ENCODE measurements at regions not wholly inside any gene's neighbourhood (a gene's known extent, or its start where the extent isn't known, plus 50 kb on each side); places are given as distances from the start of the nearest gene placed in this dataset.

DNA sequence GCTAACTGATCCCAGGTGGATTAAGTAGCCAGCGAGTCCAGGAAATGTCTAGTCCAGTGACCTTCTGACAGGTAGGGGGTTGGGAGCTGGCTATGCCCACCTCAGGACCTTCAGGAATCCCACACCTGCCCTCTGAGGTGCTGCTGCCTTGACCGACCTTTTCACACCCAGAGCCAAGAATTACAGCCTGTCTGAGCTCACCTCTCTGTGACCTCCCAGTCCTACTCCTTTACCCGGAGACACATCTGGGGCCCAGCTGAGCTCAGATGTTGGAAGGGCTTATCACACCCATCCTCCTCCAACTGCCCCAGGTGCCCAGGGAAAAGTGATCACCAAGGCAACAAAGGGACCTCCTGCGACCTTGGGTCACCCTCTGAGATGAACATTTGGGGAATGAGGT is 413.3 kb upstream of the TNP1 start:
- DNase-seq (ENCODE audit: low read depth), result no peak

DNA sequence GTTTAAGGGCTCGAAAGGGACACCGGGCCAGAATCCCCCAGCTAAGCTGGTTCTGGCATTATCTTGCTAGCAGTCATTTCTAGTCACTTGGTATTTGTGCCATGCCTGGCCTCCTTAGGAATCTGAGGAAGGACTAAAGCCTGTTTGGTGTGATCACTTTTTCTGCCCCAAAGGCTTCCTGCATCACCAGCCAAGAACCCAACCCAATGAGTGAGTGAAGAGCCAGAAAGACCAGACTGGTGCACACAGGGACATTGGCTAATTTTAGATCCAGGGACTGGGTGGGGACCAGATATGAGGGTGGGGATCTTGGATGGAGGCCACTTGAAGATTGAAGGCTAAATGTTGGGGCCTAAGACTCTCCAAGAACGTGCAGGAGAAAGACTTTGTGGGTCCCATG is 411.9 kb upstream of the TNP1 start:
- DNase-seq (ENCODE audit: low read depth), result no peak

DNA sequence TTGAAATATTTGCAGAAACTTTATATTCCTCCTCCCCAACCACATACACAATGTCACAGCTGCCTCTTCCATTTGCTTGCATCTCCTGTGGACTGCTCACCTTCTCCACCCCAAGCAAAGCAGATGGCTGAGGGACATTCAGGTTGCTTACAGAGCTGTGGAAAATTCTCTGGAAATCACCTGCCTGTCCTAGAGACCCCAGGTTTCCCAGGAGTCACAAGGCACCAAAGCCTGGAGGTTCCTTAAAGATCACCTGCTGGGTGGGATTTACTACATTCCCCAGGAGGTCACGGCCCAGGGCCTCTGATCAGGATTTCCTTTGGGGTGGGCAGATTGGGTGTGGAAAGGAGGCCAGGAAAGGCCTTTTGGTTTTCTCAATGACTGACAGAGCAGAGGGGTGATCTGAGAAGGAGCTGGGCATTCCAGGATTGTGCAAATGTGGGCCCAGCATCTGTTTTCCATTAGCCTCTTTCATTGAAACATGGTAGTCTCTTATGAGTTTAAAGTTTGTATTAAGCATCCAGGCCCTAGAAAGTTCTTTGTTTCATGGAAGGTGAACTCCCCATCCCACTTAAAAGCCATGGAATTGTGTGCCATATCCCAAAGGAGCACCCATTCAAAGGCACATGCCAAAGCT is 410.7 kb upstream of the TNP1 start:
- no peak for DNase-seq (ENCODE audit: low read depth)

DNA sequence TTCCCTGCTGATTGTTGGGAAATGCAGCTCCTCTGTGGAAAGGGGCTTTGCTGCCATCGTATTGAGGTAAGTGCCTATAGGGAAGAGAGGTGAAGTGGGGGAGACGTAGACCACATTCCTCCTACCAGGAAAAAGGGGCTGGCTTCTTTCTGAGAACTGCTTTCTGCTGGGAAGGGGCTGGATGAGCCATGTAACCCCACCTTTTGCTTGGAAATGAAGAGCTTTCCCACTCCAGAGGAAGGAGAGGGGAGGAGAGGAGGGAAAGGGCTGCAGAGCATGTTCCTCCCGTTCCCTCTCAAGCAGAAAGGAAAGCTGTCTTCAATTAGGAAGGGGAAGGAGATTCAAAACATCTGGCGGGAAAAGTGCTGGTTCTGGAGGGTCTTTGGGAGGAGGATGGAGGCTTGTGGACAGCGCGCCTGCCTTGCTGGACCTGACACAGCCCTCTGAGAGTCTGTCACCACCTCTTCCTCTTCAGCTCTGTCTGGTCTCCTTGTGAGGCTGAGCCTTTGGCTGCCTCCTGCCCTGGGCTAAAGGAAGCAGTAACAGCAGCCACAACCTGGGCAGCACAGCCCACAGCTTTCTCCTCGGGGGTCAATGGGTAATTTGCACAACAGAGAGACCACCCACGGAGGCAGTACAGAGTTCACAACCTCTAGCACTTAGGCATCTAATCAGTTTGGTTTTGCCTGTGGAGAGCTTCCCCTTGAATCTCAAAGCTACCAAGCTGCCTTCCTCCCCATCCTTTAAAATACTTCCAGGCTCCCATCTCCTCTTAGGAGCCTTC is 410.0 kb upstream of the TNP1 start:
- no peak for DNase-seq (ENCODE audit: low read depth)

DNA sequence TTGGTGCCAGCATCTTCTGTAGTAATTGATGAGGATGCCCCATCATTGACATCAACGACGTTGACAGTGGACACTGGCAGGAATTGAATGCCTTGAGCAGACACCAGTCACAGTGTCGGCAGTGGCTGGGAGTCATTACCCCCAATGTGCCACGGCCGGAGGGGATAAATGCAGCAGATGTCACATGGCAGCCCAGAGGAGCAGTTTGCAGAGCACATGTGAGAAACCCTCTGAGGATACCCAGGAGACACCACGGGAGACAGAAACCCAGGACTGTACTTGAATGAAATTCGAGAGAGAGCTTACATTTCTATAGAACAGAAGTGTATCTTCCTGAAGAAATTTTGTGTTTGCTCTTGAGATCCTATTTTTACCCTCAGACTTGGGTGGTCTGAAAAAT is 409.1 kb upstream of the TNP1 start:
- DNase-seq (ENCODE audit: low read depth), result no peak

DNA sequence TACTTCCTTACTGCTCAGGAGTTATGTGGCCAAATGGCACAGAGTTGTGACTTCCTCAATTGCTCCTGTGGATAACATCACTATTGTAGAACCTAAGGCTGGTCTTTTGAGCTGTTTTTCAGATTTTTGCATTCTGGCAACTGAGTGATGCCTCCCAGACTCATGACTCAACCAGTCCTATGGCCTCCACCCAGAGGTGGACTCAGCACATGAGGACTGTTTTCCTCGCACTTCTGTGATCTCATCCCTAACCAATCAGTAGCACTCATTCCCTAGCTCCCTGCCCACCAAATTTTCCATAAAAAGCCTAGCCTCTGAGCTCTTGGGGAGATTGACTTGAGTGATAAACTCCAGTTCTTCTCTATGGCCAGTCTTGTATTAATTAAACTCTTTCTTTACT is 407.9 kb upstream of the TNP1 start:
- DNase-seq (ENCODE audit: low read depth), result no peak

DNA sequence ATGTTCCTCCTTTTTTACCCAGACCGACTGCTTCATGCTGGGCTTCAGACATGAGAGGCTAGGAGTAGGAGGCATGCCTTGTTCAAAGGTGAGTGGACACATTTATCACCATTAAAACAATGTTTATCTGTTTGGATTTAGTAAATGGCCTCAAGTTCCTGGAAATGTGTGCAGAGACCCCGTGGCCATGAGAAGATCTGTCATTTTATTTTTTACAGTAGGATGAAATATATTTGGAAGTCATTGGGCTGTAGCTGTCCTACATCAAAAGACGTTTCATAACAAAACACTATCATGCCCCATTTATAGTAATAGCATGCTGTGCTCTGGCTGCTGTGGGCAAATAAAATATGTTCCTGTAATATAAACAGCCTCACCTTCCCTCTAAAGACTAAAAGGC is 403.9 kb upstream of the TNP1 start:
- no peak for DNase-seq (ENCODE audit: low read depth)

DNA sequence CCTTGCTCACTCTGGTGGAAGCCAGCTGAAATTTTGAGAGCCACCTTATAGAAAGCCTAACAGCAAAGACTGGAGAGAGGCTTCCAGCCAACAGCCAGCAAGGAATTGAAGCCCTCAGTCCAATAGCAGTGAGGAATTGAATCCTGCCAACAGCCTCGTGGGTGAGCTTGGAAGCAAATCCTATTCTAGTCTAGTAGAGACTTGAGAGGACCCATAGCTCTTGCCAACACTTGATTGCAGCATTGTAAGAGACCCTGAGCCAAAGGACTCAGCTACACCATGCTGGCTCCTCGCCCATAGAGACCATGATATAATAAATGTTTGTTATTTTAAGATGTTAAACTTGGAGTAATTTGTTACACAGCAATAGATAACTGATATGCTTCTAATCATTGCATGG is 403.0 kb upstream of the TNP1 start:
- DNase-seq (ENCODE audit: low read depth), result no peak

DNA sequence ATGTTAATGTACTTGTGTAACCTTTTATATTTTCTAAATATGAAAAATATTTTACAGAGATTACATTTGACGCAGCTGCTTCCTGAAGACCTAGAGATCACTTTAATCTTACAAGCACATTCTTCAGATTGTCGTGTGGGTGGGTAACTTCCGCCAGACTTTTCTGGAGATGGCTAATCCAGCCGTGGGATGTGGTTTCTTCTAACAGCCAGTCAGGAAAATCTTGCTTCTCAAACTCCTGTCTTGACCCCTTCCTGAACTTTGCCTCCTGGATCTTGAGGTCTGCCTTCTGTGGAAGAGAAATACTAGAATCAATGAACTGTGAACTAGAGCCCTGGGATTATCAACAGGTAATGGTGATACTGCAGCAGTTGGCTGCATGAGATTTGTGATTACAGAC is 401.6 kb upstream of the TNP1 start:
- no peak for DNase-seq (ENCODE audit: low read depth)

DNA sequence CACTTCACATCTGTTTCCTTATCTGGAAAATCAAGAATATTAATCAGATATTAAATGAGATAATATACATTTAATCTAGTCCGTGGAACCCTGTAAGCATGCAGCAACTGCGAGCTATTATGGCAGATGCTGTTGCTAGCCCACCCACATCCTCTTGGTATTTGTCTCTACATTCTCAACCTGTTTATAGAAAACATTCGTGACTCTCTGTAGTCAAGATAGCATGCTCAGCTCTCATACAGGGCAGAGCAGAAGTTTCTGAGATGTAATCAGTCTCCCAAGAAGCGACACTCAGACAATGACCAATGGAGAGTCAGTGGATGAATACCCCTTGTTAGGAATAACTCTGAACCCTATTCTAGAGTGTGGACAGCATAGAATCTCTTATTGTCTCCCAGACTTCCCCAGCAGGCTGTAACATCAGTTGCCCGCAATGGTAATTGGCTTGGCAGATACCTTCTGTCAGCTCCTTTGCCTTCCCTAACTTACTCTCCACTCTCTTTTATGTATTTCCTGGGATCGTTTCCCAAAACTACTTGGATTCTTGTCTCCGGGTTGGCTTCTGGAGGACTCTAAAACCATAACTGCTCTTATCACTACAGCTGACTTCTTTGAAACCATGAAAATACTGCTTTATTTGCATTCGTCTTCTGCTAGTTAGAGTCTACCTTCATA is 400.7 kb upstream of the TNP1 start:
- DNase-seq (ENCODE audit: low read depth), result no peak

DNA sequence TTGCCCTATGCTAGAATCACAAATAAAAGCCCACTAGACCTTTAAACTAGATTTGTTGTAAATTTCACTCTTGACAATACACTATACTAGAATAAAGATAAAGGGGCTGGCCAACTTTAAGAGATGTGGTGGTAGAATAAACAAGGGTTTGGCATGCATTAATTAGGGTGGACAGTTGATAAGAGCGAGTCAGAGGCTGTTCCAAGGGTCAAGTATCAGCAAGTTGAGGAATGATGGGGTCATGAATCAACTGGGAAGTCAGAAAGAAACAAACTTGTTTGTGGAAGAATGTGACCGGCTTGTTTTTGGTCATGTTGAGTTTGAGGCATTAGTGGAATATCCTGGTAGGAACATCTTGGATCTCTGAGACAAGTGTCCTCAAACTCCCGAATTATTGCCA is 398.3 kb upstream of the TNP1 start:
- no peak for DNase-seq (ENCODE audit: low read depth)

DNA sequence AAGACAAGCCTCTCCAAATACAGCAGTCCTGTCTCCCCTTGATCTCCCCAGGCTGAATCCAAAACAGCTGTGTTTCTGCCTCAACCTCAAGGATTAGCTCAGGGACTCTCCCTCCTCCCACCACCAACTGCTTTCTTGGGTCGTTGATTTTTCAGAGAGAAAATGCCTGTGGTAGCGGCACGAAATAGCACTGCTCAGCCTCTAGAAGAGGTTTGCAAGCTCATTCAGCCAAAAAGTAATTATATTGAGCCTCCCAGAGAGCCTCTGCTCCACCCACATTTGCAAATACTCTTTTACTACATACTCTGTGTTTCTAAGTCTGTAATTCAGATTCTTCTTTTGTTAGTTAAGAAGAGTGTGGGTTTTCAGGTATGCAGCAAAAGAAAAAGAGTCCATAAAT is 396.4 kb upstream of the TNP1 start:
- DNase-seq (ENCODE audit: low read depth), result no peak

DNA sequence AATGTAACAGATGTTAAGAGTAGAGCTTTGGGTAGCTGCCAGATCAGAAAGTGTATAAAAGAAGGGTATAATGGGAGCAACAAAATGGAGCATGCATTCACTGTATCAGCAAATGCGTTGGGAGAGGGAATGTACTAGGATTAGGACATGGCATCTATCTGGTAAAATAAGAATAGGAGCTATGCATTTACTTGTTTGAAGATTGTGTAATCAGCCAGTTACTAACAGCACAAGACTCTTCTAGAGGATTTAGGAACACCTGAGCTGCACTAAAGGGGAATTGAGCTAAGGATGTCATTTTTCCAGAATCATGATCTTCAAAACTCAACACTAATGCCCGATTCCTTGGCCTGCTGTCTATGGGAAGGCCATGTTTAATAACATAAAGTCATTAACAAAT is 394.2 kb upstream of the TNP1 start:
- no peak for DNase-seq (ENCODE audit: low read depth)

DNA sequence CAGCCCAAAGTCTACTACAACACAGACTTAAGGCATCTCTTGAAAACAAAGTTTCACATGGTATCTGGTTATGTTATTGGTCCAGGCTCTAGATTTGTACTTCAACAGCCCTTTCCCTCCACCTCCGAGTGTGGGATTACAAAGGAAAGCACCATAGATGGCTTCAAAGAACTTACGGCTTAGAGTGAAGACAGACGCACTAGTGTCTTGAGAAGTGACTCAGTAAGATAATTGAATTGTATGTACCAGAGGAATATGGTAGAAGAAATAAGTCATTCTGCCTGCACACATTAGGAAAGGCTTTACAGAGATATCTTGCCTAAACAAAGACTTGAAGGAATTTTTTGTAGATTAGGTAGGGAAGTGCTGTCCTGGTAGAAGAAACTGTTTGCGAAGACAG is 392.3 kb upstream of the TNP1 start:
- no peak for DNase-seq (ENCODE audit: low read depth)

DNA sequence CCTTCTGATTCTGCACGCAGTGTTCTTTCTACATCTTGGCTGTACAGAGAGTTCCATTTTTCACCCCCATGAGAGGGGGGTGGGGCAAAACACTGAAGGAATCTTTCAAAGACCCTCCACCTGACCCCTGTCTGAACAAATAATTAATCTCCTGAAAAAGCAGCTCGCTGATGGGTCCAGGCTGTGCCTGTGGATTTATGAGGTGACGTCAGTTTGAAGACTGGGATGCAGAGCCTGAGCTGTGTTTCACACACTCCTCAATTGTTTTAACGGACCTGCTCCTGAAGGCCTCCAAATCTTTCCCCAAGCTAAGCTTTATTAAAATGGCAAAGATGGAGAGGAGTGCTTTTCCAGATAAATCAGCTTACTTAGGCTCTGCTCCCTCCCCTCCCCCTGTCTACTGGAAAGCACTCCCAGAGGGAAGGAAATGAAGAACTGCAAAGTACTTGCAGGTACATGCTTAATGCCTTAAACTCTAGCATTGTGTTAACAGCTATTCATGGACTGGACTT is 390.2 kb upstream of the TNP1 start:
- DNase-seq (ENCODE audit: low read depth), result no peak

DNA sequence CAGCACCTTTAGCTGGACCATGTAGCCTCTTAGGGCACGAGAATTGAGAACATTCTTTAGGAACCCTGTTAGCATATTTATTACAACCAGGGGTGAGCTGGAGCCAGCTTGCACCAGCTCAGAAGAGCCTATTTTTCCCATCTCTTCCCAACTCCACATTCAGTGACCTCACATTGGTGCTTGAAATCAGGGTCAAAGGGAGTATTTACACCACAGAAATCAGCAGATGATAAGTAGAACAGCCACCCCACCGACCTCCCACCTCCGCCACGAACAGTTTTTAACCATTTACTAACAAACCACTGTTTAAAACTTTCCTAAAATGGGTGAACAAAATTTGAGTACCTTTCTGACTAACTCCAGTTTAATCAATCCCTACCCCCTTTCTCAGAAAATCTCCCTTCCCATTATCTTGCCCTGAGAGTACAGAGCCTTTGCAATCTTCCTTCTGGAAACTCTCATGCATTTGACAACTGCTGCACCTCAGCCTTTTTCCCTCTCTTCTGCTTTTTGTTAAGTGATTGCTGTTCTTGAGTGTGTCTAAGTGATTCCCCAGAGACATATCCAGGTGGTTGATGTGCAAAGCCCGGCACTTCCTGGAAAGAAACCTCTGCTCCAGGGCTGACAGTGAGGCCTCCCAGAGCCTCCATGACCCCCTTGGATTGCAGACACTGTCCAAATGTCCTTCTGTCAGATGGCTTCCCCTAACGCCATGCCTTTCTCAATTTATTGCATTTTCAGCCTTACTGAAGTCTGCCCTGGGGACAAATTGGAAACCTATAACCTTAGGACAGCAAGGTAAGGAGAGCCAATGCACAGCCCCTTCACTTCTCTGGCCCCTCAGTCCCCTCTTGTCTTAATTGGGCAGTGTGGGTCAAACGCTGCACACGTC is 389.5 kb upstream of the TNP1 start:
- no peak for DNase-seq (ENCODE audit: low read depth)

DNA sequence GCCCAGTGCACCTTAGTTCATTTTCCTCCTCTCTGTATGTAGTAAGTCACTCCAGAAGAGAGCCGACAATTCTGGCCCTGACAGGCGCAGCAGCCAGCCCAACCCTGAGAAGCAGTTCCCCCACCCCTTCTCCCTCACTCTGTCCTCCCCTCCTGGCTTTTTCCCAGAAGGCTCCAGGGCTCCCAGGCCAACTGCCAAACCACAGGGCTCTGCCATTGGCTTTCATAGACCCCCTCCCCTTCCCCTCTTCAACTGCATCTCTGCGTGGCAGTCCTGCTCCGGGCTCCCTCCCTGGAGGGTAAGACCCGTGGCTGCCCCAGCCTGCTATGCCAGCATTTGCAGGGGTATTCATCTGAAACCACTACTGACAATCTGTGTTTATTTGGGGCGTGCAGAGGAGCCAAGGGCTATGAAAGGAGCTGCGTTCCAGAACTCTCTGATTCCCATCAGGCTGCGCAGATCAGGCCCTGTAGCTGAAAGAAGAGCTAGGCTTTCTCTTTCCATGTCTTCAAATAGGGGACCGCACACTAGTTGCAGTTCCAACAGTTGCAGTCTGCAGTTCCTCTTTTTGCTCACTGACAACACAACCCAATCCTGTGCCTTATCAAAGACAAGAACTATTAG is 388.6 kb upstream of the TNP1 start:
- no peak for DNase-seq (ENCODE audit: low read depth)

DNA sequence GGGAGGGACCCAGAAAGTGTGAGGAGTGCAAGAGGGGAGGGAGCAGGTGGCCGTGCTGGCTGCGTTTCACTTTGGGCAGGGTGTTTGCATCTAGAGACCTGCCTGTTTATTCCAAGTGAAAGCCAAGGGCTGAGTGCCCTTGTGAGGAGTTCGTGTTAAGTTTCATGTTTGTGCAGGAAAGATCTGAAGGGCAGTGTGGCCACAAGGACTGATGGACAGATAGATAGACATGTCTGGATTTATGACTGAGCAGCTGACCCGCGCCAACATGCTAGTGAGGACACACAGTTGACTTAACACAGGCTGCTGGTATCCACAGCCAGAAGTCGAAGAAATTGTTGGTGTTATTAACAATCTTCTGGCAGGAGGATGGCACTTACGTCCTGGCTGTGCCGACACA is 387.6 kb upstream of the TNP1 start:
- no peak for DNase-seq (ENCODE audit: low read depth)

DNA sequence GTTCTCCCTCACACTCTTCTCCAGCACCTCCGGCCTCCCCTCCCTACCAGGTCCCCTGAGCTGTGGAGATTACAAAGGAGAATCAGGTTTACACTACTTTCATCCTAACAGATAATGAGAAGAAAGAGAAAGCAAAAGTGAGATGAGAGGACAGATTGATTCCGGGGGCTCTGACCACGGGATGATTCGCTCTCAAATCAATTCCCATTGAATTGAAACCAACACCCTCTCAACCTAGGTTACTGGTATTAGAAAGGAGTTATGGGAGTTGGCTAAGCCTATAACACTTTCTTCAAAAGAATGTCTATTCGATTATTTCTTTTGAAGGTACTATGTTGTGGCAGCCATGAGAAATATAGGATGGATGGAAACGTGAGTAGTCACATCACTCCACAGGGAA is 386.2 kb upstream of the TNP1 start:
- DNase-seq (ENCODE audit: low read depth), result no peak

DNA sequence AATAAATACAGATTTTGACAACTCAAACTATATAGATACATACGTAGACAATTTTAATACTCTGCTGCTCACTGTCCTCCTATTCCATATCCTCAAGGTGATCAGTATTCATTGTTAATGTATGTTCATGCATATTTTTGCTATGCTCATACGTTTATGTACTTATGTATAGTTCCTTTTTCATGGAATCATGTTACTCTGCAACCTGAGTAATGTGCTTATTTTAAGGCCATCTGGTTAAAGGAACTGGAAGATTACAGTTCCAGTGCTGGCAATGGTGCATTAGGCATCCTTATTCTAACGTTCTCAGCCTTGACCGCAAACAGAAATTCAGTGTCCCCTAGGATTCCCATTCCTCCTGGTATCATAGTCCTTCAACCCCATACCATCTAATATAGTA is 385.0 kb upstream of the TNP1 start:
- DNase-seq (ENCODE audit: low read depth), result no peak

DNA sequence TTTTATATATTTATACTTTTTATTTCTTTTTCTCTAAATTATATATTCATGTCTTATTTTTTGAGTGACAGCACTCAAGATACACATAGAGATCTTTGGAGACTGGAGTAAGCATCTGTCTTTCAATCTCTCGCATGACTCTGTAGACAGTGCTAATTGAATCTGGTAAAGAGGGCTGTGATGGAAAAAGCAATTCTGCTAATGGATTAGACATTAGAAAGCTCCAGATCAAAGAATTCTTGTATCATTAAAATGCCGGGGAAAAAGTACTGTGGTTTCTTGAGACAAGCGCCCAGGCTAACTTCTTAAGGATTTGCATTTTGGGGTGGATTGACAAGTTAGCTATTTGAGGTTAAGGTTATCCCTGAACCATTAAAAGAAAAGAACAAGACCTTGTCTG is 383.1 kb upstream of the TNP1 start:
- DNase-seq (ENCODE audit: low read depth), result no peak

DNA sequence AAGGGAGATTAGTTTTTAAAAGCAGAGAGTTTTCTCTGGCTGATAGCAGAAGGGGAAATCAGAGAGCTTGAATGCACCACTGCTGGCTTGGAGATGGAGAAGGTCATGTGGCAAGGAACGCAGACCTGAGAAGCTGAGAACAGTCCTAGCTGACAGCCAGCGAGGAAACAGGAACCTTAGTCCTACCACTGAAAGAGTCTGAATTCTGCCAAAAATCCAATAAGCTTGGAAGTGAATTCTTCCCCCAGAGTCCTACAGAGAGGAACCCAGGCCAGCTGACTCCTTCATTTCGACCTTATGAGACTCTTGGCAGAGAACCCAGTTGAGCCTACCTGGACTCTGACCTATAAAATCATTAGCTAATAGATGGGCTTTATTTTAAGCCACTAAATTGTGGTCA is 371.9 kb upstream of the TNP1 start:
- no peak for DNase-seq (ENCODE audit: low read depth)

Data from ELR (cell line).